COR-L47 (cell line): ENCODE measurements at regions not wholly inside any gene's neighbourhood (a gene's known extent, or its start where the extent isn't known, plus 50 kb on each side); places are given as distances from the start of the nearest gene placed in this dataset.
"Not testable (repeated sequence)": the region's sequence is repeated elsewhere in the genome, so short reads cannot be mapped to it uniquely, and the experiment has no call there.

ENCODE experiments used
- DNase-seq: peaks from one replicate; lab custom pipeline; 2025; lab: John Stamatoyannopoulos, UW

DNA sequence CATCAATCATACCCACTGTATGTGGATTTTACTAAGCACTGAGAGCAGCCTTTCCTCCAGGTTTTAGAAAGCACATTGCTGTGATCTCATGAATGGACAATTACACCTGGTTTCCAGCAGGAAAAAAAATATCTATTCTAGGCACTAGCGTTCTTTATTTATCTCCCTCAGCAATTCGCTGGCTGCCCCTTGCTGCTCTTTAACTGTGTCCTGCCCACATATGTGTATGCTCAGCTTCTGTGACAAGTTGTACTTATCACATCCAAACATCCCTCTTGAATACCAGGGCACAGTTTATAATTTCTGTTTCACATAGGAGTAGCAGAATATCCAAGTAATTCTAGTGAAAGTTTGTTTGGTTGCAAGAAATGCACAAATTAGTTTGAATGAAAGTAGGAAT is 146.8 kb downstream of the USP46 start:
- DNase-seq: no peak

DNA sequence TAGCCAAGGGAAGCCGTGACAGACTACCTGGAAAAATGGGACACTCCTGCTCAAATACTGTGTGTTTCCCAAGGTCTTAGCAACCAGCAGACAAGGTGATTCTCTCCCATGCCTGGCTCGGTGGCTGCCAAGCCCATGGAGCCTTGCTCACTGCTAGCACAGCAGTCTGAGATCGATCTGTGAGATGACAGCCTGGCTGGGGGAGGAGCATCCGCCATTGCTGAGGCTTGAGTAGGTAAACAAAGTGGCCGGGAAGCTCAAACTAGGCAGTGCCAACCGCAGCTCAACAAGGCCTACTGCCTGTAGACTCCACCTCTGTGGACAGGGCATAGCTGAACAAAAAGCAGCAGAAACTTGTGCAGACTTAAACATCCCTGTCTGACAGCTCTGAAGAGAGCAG is 137.0 kb downstream of the USP46 start:
- not testable (repeated sequence) for DNase-seq

- no peak for DNase-seq
Measured at GRCh38 chr4:52529983-52530382, 129.1 kb downstream of the USP46 start.

- no peak for DNase-seq
Measured at GRCh38 chr4:52535793-52536192, 123.3 kb downstream of the USP46 start.
